CD4-positive, alpha-beta T cell treated with Interleukin-2 at 100 ng/mL for 4 hours (primary cell): ENCODE measurements at regions not wholly inside any gene's neighbourhood (a gene's known extent, or its start where the extent isn't known, plus 50 kb on each side); places are given as distances from the start of the nearest gene placed in this dataset.

Experiments used
- DNase-seq: peaks from one replicate; pipeline ENCODE4 v3.0.0-alpha.2; 2020; ENCODE audit warnings: low spot score

DNA sequence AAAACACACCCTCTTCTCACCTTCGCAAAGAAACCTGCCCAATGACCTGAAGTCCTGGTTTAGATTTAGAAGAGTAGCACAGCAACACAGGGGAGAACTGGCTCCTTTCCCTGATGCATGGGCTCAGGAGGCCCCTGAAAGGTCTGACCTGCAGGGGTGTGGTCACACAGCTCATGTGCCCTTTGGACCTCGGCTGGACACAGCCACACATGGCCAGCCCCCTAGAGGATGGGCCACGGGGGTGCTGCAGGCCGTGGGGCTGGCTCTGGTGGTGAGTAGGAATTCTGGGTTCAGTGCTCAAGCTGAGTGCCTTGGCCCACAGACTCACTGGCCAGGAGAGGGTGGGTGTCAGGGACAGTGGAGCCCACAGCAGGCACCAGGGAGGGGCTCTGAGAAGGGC is 118.5 kb upstream of the ADCY1 start:
- no peak for DNase-seq

- DNase-seq: no peak
Observed at GRCh38 chr7:45456105-45456504, 118.1 kb upstream of the ADCY1 start.

GRCh38 chr7:45456747-45457524 is 117.2 kb upstream of the ADCY1 start:
- DNase-seq: no peak

DNA sequence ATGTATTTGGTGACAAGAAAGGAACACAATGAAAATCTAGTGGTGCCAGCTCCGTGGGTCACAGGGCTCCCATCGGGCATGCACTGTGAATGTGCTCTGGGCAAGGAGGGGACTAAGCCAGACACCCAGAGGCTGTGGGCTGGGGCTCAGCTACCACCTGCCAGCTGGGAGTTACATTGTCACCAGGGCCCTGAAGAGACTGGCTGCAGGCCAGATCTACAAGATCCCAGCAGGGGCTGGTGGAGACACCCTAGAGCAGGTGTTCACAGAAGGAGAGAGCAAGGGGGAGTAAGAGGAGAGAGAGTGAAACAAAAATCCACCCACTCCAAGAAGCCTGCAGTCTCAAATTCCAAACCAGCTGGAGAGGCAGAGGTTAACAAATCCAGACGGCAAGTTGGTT is 116.6 kb upstream of the ADCY1 start:
- no peak for DNase-seq

- DNase-seq: no peak
Observed at GRCh38 chr7:45459476-45459875, 114.7 kb upstream of the ADCY1 start.

DNA sequence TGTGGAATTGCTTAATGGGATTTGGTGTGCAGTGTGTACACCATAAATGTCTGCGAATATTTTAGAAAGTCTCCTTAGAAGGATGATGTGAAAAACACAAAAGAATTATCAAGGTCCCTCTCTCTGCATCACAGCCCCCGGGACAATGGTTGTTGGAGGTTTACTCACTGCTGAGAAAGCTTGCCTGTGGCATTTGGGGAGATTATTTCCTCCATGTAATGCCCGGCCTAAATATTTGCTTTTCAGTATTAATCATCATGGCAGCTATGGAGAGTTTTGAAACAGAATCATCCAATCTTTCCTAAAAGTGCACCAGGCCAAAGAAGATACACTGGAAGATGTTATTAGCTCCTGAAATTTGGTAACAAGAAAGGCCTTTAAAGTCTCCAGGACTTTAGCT is 113.8 kb upstream of the ADCY1 start:
- no peak for DNase-seq

DNA sequence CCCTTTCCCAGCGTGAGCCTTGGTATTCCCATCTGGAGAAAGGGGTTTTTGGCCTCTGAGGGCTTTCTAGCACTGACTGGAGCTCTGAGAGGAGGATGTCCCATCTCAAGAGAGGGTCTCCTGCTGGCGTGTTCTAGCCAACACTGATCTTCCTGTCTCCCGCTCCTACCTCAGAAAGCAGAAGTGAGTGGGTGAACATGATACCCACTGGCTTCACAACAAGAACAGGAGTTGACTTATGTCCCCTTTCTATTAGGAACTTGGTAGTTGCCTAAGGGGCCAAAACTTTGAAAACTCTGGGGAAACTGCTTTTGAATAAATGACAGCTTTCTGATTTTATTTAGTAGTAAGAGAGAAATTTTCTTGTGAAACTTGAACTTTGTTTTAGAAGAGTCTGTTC is 113.1 kb upstream of the ADCY1 start:
- DNase-seq: no peak

GRCh38 chr7:45469103-45469502 is 105.1 kb upstream of the ADCY1 start:
- DNase-seq: no peak

DNA sequence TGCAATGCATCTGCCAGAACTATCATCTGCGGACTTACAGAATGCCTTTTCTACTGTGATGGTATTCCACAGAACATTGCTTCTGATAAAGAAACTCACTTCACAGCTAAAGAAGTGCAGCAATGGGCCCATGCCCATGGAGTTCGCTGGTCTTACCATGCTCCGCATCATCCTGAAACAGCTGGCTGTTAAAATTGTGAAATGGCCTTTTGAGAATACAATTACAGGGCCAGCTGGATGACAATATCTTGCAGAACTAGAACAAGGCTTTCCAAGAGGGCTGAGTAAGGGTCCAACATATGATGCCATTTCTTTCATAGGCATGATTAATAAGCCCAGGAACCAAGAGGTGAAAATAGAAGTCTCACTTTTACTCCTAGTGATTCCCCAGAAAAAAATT is 104.1 kb upstream of the ADCY1 start:
- no peak for DNase-seq

DNA sequence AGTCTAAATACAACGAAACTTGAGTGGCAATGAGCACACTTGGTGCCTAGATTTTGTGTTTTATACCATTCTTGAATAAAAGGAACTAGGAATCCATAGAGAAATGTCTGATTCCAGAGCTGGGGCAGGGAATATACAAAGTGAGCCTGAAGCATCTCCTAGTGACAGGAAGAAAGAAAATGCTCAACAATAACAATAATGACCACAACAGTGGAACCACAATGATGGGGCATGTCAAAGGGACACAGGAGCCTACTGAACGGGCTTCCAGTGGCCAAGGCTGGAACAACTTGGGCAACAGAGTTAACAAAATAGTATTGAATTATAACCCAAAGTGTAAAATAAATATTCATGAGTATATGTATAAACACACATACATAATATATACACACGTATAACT is 94.4 kb upstream of the ADCY1 start:
- no peak for DNase-seq

DNA sequence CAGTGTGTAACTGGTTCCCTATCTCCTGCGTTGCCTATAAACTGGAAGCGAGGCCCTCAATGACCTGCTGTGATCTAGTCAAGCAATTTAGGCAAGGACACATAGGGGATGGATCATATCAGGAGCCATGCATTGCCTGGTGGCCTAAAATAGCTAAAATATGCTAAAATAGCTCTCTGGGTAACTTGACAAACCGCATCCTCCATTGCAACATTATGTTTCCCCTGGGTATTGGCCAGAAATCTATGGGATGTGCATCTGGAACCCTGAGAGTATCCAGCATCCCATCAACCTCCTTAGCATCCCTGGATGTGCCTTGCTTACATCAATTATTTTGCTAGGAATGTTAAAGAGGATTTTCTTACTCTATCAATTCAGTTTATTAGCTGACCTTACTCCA is 91.7 kb upstream of the ADCY1 start:
- DNase-seq: no peak

DNA sequence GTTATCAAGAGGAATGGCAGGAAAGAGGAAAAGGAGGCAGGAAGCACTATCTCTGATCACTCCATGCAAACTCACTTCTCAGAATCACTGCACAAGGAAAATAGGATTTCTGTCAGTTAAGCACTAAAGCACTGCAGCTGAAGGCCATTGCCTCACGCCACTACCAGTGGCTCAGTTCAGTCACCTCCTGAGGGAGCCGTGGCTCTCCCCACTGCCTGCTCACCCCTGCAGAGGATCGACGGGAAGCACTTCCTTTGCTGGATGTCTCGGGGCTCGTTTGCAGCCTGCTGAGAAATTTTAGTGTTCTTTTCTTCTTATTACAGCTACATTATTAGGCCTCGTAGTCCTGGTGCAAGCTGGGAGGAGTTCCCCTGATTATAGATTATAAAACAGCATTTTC is 90.1 kb upstream of the ADCY1 start:
- no peak for DNase-seq

DNA sequence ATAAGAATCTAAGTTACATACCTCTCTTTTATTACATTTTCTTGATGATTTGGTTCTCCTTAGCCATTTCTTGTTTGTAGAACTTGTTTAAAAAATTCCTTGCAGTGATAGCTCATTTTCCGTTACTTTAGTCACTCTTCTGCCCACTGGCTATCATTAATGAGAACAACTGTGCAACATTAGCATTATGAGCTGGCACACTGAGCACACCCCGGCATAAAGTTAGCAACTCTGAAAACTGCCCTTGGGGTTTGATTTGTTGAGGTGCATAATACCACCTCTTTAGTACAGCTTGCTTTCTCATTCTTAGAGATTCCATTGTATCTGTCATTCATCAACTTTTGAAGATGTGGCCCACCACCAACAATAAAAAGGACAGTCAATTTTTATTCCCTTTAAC is 87.6 kb upstream of the ADCY1 start:
- no peak for DNase-seq

DNA sequence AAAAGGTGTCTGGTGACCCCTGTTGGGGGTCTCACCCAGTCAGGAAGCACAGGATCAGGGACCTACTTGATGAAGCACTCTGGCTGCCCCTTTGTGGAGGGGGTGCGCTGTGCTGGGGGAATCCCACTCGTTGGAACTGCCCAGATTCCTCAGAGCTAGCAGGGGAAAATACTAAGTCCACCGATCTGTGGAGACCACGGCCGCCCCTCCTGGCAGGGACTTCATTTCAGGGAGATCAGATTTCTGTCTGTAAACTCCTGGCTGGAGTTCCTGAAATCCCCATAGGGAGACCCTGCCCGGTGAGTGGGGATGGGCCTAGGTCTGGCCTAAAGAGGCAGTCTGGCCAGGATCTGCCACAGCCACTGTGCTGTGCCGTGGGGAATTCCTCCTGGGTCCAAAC is 79.3 kb upstream of the ADCY1 start:
- no peak for DNase-seq

DNA sequence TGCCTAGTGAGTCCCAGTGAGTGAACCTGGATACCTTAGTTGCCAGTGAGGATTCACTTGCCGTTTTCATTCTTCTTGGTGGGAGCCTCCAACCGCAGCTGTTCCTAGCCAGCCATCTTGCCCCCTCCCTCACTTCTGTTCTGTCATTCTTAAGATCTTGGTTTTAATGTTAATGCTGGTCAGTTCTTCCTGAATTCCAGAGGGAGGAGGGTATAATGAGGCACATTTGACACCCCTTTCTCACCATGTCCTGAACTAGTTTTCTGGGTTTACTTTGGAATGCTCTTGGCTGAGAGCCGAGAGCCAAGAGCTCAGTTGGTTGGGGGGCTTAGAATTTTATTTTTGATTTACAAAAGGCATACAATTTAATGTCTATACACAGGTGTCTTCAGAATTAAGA is 78.5 kb upstream of the ADCY1 start:
- DNase-seq: no peak

GRCh38 chr7:45500257-45500656 is 73.9 kb upstream of the ADCY1 start:
- DNase-seq: no peak

DNA sequence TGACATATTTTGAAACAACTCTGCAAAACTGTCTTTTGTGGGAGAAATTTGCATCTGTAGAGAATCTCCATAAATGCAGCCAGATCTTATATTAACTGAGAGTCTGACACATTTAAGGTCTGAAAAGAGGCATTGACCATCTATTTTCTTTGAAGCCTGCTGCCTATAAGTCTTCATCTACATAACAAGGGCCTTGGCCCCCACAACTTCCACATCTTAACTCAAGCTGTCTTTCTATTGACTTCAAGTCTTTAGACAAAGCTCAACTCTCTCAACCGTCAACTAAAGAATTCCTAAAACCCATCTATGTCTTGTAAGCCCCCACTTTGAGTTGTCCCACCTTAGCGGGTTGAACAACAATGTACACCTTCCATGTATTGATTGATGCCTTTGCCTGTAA is 72.4 kb upstream of the ADCY1 start:
- DNase-seq: no peak

GRCh38 chr7:45506059-45506458 is 68.1 kb upstream of the ADCY1 start:
- no peak for DNase-seq

DNA sequence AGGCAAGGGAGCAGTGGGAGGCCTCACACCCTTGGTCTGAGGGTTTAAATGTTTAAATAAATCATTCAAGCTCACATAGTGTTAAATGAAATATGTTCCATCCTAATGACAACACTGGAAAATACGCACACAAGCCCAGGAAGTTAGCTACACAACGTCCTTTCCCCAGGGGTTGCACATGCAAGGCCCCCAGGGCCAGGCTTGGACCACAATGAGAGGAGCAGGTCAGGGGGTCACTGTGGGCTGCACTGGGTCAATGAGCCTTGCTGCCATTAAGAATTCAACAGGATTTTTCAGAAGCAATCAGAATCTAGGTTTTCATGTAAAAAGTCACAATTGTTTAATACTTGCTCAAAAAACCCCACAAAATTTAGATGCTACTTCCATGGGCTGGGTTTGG is 64.9 kb upstream of the ADCY1 start:
- no peak for DNase-seq

DNA sequence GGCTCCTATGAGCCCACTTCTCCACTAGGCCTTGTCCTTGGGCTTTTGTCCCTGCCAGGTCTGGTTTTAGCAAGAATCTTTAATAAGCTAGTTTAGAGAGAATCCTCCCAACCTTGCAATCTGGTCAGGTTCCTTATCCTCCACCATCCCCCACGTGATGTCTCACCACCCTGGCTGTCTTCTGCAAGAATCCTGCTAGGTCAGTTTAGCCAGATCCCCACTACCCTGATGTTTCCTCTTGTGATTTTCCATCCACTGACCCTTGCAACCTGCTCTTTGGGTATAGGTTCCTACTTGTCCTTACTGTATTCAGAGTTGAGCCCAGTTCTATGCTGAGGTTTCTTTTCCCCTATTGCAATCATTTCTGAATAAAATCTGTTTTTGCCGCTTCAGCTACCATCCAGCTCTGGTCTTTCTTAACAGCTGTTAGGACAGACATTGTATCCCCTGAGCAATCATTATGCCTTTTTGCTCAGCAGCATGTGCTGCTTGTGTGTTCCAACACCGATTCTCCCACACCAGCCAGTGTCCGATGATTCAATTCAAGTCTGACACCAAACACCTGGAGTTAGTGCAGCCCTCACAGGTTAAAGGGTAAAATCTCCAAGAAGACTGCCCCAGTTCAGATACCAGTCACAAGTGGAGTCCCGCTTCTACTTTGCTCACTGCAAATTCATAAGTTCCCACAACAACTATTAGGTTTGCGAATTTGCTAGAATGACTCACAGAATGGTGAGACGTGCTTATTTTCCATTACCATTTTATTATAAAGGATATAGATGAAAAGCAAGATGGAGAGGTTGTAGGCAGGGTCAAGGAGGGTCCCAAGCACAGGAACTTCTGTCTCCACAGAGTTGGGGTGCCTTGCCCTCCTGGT is 62.2 kb upstream of the ADCY1 start:
- no peak for DNase-seq

DNA sequence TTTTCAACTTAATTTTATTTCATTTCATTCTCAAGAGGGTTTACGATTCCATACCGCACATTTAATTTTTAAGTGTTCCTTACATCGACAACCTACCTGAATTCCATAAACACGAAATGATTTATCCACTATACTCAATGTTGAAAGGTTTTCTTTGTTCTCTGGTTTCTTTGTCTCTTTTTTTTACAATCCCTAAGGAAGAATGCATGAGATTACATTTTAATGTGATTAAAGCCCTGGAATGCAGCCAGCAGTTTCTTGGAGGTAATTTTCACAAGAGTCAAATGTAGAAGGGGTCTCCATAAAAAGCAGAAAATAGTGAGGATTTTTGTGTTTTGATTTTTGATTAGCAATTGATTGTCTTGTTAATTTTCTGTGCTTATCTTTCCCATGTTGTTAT is 59.2 kb upstream of the ADCY1 start:
- DNase-seq: no peak

GRCh38 chr7:45515346-45515745 is 58.8 kb upstream of the ADCY1 start:
- DNase-seq: no peak
